ENCODE measurements at regions not wholly inside any gene's neighbourhood (a gene's known extent, or its start where the extent isn't known, plus 50 kb on each side); places are given as distances from the start of the nearest gene placed in this dataset.

DNA sequence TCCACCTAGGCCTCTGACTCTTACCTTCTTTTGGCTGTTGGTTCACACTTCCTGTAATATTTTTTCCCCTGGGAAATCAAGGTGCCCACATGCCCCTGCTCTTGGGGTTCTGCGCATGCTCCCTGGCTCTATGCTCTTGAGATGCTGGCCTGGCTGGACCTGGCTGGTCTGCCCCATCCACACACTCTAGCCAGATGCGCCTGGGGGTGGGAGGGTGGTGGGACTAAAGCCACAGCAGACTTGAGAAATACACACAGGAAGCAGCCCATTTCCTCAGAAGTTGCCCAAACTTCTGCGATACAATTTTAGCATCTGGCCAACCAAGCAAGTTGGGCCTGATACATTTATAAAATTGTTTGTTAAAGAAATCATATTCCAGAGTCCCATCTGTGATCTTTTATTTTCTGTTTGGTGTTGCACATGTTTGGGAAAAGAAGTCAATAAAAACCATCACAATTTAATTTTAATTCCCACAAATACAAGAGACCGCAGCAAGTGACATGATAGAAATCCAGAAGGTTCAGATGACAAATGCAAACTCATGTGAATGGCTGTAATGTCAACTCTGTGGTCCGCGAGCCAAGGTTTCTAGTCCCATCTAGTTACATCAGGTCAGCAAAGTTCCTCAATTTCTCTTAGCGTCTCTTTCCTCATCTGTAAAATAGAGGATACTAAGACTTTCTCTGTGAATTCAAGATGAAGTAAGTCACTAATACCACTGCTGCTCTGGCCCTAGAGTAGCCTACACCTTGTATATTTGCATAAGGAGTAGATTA, 55.9 kb upstream of the MEF2A start:
- Histone ChIP-seq H3K4me1 (ENCODE audit: control insufficient read depth in 2 of 2, insufficient read depth in 2 of 2, low read length in 2 of 2) (peaks cover 11 to 12% of the 10 kb centered on the region in 2 donors), H3K27me3 (ENCODE audit: control insufficient read depth in 2 of 2, insufficient read depth in 2 of 2, low read length in 2 of 2) (no peaks in the 10 kb centered on the region), H3K4me3 (ENCODE audit: low read length in 2 of 2) (no peak overlapping the region), H3K9me3 (ENCODE audit: control insufficient read depth in 2 of 2, low read length in 2 of 2) (no peaks in the 10 kb centered on the region), H3K27ac (ENCODE audit: low read depth in 2 of 2, low read length in 2 of 2) (peak overlapping the region in 1 of 2 donors; percentile 40), H3K36me3 (ENCODE audit: control insufficient read depth in 2 of 2, insufficient read depth in 2 of 2, low read length in 2 of 2) (no peaks in the 10 kb centered on the region), H3K9ac (ENCODE audit: low read depth in 1 of 2, low read length in 2 of 2) (no peak overlapping the region)

GRCh38 chr15:99511531-99511865, 54.3 kb upstream of the MEF2A start:
- H3K9ac ChIP-seq (ENCODE audit: low read depth in 1 of 2, low read length in 2 of 2), result no peak overlapping the region
- no peaks in the 10 kb centered on the region for H3K27me3 ChIP-seq (ENCODE audit: control insufficient read depth in 2 of 2, insufficient read depth in 2 of 2, low read length in 2 of 2)
- no peak overlapping the region for H3K4me3 ChIP-seq (ENCODE audit: low read length in 2 of 2)
- H3K36me3 ChIP-seq (ENCODE audit: control insufficient read depth in 2 of 2, insufficient read depth in 2 of 2, low read length in 2 of 2), result no peaks in the 10 kb centered on the region
- peaks cover 11 to 12% of the 10 kb centered on the region in 2 donors for H3K4me1 ChIP-seq (ENCODE audit: control insufficient read depth in 2 of 2, insufficient read depth in 2 of 2, low read length in 2 of 2)
- no peak overlapping the region for H3K27ac ChIP-seq (ENCODE audit: low read depth in 2 of 2, low read length in 2 of 2)
- H3K9me3 ChIP-seq (ENCODE audit: control insufficient read depth in 2 of 2, low read length in 2 of 2), result no peaks in the 10 kb centered on the region

DNA sequence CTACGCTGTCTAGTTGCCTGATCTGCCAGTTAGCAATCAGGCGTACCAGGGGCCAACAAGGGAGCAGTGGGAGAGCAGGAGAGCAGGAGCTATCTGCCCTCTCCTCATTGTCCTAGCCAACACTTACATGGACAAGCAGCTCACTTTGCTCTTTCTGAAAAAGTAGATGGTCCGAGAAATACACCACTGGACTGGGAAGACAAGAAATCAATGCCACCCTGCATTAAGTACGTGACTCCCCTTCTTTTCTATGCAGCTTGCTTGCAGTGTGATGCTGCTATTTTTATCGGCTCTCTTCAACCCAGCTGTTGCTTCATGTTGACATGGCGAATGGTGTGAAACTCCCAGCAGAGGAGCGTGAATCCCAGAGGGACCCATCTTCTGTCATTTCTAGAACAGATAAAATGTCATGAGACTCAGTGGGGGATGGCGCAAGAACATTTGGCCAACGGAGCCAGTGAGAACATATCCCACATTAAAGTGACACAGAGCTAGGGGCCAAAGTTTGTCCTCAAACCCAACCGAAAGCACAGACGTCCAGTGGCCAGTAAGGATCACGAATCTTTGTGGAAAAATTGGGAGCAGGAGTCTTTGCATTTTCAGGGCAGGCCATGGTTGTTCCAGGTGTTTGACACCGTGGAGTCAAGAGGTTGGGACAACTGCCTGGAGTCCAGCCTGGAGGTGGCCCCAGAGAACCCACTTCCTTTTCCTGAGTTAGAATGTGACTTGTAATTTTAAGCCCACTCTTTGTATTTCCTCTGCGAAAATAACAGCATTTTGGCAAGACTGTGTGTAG, 53.7 kb upstream of the MEF2A start:
- Histone ChIP-seq H3K36me3 (ENCODE audit: control insufficient read depth in 2 of 2, insufficient read depth in 2 of 2, low read length in 2 of 2) (no peaks in the 10 kb centered on the region), H3K4me3 (ENCODE audit: low read length in 2 of 2) (peak overlapping the region in 1 of 2 donors; percentile 14)

GRCh38 chr15:99514306-99514705, 51.5 kb upstream of the MEF2A start:
- Histone ChIP-seq H3K27ac (ENCODE audit: low read depth in 2 of 2, low read length in 2 of 2) (no peak overlapping the region), H3K27me3 (ENCODE audit: control insufficient read depth in 2 of 2, insufficient read depth in 2 of 2, low read length in 2 of 2) (no peaks in the 10 kb centered on the region), H3K9ac (ENCODE audit: low read depth in 1 of 2, low read length in 2 of 2) (no peak overlapping the region), H3K4me1 (ENCODE audit: control insufficient read depth in 2 of 2, insufficient read depth in 2 of 2, low read length in 2 of 2) (peaks cover 0 to 2% of the 10 kb centered on the region in 2 donors), H3K36me3 (ENCODE audit: control insufficient read depth in 2 of 2, insufficient read depth in 2 of 2, low read length in 2 of 2) (no peaks in the 10 kb centered on the region), H3K9me3 (ENCODE audit: control insufficient read depth in 2 of 2, low read length in 2 of 2) (no peaks in the 10 kb centered on the region), H3K4me3 (ENCODE audit: low read length in 2 of 2) (no peak overlapping the region)

More for the DNA sequence above, 53.7 kb upstream of the MEF2A start:
- Histone ChIP-seq H3K9me3 (ENCODE audit: control insufficient read depth in 2 of 2, low read length in 2 of 2) (no peaks in the 10 kb centered on the region), H3K27me3 (ENCODE audit: control insufficient read depth in 2 of 2, insufficient read depth in 2 of 2, low read length in 2 of 2) (no peaks in the 10 kb centered on the region), H3K4me1 (ENCODE audit: control insufficient read depth in 2 of 2, insufficient read depth in 2 of 2, low read length in 2 of 2) (peaks cover 9 to 10% of the 10 kb centered on the region in 2 donors), H3K27ac (ENCODE audit: low read depth in 2 of 2, low read length in 2 of 2) (no peak overlapping the region), H3K9ac (ENCODE audit: low read depth in 1 of 2, low read length in 2 of 2) (no peak overlapping the region)

Measured in mucosa of rectum (tissue), 2 donors.